ENCODE measurements at regions not wholly inside any gene's neighbourhood (a gene's known extent, or its start where the extent isn't known, plus 50 kb on each side); places are given as distances from the start of the nearest gene placed in this dataset.

DNA sequence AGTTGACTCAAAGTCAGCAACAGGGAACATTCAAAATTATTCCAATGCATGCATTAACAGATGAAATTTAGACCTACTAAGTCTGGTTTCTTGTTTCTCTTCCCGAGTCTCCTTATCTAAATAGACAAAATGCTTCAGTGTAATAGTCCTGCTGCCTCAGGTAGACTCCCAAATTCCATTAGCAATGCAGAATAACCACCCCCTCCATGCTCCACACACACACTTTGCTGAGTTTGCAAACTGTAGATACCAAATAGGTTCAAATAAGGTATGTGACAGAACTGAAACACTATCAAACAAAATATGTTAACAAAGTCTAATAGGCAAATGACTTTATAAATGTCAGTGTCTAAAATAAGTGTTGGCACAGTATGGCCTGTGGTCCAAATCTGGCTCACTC, 451.1 kb upstream of the SOX5 start:
- Mint-ChIP-seq H3K4me1 (no peaks in the 10 kb centered on the region), H3K4me3 (no peak overlapping the region), H3K27me3 (peaks cover 1% of the 10 kb centered on the region), H3K27ac (no peak overlapping the region), H3K36me3 (ENCODE audit: low read depth) (no peaks in the 10 kb centered on the region), H3K9me3 (ENCODE audit: low read depth) (no peaks in the 10 kb centered on the region)
- intact Hi-C loops (cut with DNase I, micrococcal nuclease) = no loop called here
- no peak for DNase-seq
- ChIA-PET POLR2A (no interaction called here), CTCF (no interaction called here)
- ATAC-seq = no peak

DNA sequence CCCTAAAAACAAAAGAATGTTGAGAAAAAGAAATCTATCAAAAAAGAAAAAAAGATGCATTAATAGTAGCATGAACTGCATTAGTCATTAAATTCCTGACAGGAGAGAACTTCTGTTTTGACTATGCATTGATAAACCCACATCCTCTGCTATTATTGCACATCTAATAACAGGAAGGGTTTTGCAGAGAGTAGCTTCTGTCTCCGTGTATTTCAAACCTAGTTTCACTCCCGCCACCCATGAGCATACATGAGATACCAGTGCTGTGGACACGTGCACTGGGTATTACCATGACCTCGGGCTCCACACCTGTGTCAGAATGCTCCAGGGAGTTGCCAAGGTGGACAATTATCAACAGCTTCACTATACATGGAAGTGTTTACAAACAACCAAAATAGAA, 449.1 kb upstream of the SOX5 start:
- POLR2A ChIA-PET = no interaction called here
- no peaks in the 10 kb centered on the region for H3K9me3 Mint-ChIP-seq (ENCODE audit: low read depth)
- intact Hi-C loops (cut with DNase I, micrococcal nuclease) = no loop called here
- H3K4me1 Mint-ChIP-seq = no peaks in the 10 kb centered on the region
- DNase-seq (no peak), ATAC-seq (no peak)
- H3K27ac Mint-ChIP-seq = no peak overlapping the region
- H3K4me3 Mint-ChIP-seq = no peak overlapping the region
- H3K36me3 Mint-ChIP-seq (ENCODE audit: low read depth) = no peaks in the 10 kb centered on the region
- CTCF ChIA-PET = interaction anchor here (0.5 kb wide), 1 partner anchor 759 kb away, joined by 5 read pairs; no protein-coding TSS in a partner anchor
- H3K27me3 Mint-ChIP-seq = no peaks in the 10 kb centered on the region

DNA sequence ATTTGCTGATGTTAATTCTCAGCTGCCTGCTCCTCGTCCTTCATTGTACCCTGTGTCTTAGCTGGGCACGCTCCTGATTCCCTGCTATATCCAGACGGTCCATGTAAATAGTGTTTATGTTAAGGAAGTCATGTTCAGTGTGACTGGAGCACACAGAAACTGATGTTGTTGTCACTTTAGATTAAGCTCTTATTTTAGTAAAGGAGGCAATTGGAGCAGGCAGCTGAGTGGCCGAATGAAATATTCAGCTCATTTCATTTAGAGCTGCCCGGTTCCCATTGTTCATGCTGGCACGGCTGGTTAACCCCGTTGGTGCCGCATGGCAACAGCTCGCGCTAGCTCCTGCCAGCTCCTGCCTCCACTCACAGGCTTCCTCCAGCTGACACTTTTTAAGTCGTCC, 446.8 kb upstream of the SOX5 start:
- no peaks in the 10 kb centered on the region for H3K36me3 Mint-ChIP-seq (ENCODE audit: low read depth)
- no peak for ATAC-seq
- ChIA-PET POLR2A (no interaction called here), CTCF (no interaction called here)
- no peaks in the 10 kb centered on the region for H3K4me1 Mint-ChIP-seq
- intact Hi-C loops (cut with DNase I, micrococcal nuclease) = no loop called here
- no peak overlapping the region for H3K27ac Mint-ChIP-seq
- DNase-seq = no peak
- no peak overlapping the region for H3K4me3 Mint-ChIP-seq
- H3K27me3 Mint-ChIP-seq = peaks cover 3% of the 10 kb centered on the region
- peaks cover 6% of the 10 kb centered on the region for H3K9me3 Mint-ChIP-seq (ENCODE audit: low read depth)

DNA sequence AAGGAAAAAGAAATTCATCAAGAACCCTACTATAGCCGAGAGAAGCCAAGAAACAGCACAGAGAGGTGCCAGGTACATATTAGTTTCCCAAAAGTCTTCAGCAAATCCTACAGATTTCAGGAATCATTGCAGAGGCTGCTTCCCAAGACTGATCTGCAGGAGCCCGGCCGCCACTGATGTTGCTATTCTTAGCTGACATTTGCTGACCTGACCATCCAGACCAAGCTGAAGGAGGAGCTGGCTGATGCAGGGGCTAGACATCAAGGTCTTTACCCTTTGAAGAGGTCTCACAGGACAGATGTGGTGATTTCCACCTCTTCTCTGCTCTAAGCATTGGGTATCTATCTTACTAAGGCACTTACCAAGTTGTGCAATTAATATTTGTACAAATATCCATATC, 444.8 kb upstream of the SOX5 start:
- Mint-ChIP-seq H3K9me3 (ENCODE audit: low read depth) (peaks cover 11% of the 10 kb centered on the region), H3K27ac (no peak overlapping the region), H3K4me1 (no peaks in the 10 kb centered on the region), H3K27me3 (peaks cover 3% of the 10 kb centered on the region), H3K36me3 (ENCODE audit: low read depth) (no peaks in the 10 kb centered on the region), H3K4me3 (no peak overlapping the region)
- ChIA-PET CTCF (no interaction called here), POLR2A (no interaction called here)
- intact Hi-C loops (cut with DNase I, micrococcal nuclease) = no loop called here
- DNase-seq (no peak), ATAC-seq (no peak)

DNA sequence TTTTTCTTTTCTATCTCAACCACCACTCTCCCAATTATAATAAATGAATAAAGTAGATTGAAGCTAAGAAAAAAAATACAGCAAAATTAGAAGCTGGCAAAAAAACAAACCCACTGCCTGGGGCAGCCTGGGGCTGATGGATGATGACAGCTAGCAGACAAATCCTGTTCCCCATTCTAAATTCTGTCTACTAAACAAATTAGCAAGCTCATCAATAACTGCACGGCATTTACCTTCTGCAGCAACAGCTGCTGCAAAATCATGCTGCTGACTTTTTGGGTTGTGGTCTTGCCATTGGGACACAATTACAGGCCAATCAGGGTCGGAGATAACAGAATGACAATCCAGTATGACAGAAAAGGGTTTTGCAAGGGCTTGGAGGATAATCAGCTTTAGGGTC, 443.6 kb upstream of the SOX5 start:
- ATAC-seq (no peak), DNase-seq (no peak)
- H3K27me3 Mint-ChIP-seq = peaks cover 3% of the 10 kb centered on the region
- no peaks in the 10 kb centered on the region for H3K36me3 Mint-ChIP-seq (ENCODE audit: low read depth)
- no peak overlapping the region for H3K27ac Mint-ChIP-seq
- ChIA-PET CTCF (no interaction called here), POLR2A (no interaction called here)
- intact Hi-C loops (cut with DNase I, micrococcal nuclease) = no loop called here
- no peak overlapping the region for H3K4me3 Mint-ChIP-seq
- peaks cover 12% of the 10 kb centered on the region for H3K9me3 Mint-ChIP-seq (ENCODE audit: low read depth)
- no peaks in the 10 kb centered on the region for H3K4me1 Mint-ChIP-seq

DNA sequence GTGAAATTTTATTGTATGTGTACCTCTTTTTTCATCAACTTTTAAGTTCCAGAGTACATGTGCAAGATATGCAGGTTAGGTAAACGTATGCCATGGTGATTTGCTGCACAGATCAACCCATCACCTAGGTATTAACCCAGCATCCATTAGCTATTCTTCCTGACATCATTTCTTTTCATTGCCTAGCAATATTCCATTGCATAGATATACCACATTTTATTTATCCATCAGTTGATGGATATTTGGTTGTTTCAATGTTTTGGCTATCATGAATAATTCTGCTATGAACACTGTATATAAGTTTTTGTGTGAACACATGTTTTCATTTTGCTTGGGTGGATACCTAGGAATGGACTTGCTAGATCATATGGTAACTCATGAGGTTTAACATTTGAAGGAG, 439.9 kb upstream of the SOX5 start:
- ATAC-seq (no peak), DNase-seq (no peak)
- Mint-ChIP-seq H3K36me3 (ENCODE audit: low read depth) (no peaks in the 10 kb centered on the region), H3K4me3 (no peak overlapping the region), H3K9me3 (ENCODE audit: low read depth) (peaks cover 12% of the 10 kb centered on the region), H3K4me1 (no peaks in the 10 kb centered on the region), H3K27ac (no peak overlapping the region), H3K27me3 (peaks cover 3% of the 10 kb centered on the region)
- CTCF ChIA-PET = interaction anchor here (0.7 kb wide), 1 partner anchor 13 kb away, joined by 3 read pairs; no protein-coding TSS in a partner anchor
- intact Hi-C loops (cut with DNase I, micrococcal nuclease) = no loop called here
- POLR2A ChIA-PET = no interaction called here

DNA sequence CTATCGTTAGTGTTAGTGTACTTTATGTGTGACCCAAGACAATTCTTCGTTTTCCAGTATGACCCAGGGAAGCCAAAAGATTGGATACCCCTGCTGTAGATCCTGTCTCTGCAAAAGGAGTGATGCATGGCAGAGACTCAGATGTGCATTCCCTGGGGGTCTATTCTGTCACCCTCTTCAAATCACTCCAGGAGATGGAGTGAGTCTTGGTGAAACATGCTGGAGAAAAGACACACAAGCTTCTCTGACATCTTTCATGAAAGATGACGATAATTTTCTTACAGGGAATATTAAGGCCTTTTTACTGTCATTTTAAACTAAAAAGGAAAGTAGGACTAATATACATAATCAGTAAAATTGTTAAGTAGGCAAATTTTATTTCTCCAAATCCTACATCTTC, 437.9 kb upstream of the SOX5 start:
- CTCF ChIA-PET = no interaction called here
- POLR2A ChIA-PET = no interaction called here

DNA sequence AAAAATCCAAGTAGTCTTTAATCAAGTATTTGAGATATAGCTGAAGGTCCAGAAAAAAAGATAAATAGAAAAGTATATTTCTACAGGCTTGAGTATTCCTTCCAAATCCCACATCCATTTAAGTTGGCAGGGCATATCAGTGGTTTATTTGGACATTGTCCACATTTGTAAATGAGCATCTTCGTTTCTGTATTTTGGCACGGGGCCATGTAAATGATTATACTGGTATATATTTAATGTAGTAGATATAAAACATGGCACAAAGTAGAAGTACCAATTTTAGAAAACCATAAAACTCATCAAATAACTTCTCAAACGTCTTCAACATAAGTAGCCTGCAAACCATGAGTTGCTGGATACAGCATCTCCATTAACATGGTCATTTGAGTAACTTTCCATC, 437.4 kb upstream of the SOX5 start:
- Mint-ChIP-seq H3K36me3 (ENCODE audit: low read depth) (no peaks in the 10 kb centered on the region), H3K4me3 (no peak overlapping the region), H3K4me1 (no peaks in the 10 kb centered on the region), H3K27ac (no peak overlapping the region), H3K27me3 (no peaks in the 10 kb centered on the region), H3K9me3 (ENCODE audit: low read depth) (peaks cover 12% of the 10 kb centered on the region)
- ChIA-PET POLR2A (no interaction called here), CTCF (no interaction called here)
- ATAC-seq = no peak
- intact Hi-C loops (cut with DNase I, micrococcal nuclease) = no loop called here
- DNase-seq = no peak

More for the DNA sequence above, 437.9 kb upstream of the SOX5 start:
- H3K36me3 Mint-ChIP-seq (ENCODE audit: low read depth) = no peaks in the 10 kb centered on the region
- intact Hi-C loops (cut with DNase I, micrococcal nuclease) = no loop called here
- no peak overlapping the region for H3K4me3 Mint-ChIP-seq
- peaks cover 12% of the 10 kb centered on the region for H3K9me3 Mint-ChIP-seq (ENCODE audit: low read depth)
- DNase-seq = no peak
- no peaks in the 10 kb centered on the region for H3K4me1 Mint-ChIP-seq
- peaks cover 3% of the 10 kb centered on the region for H3K27me3 Mint-ChIP-seq
- H3K27ac Mint-ChIP-seq = no peak overlapping the region
- no peak for ATAC-seq

DNA sequence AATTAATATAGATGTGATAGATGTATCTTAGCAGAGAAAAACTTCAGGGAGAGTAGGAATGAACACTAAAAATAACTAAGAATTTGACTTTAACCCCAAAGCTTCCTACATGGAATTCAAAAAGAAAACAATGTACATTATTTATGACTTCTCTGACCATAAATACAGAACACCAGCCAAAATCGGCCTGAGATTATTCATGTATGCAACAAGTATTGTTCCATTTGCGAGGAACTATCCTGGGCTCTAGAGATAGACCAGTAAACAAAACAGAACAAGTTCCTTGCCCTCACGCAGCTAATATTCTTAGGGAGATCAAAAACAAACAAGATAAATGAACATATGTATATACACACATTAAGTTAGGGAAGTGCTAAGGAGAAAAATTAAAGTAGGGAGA, 432.3 kb upstream of the SOX5 start:
- intact Hi-C loops (cut with DNase I, micrococcal nuclease) = no loop called here
- Mint-ChIP-seq H3K4me1 (no peaks in the 10 kb centered on the region), H3K4me3 (no peak overlapping the region), H3K27me3 (no peaks in the 10 kb centered on the region), H3K9me3 (ENCODE audit: low read depth) (peaks cover 4% of the 10 kb centered on the region), H3K36me3 (ENCODE audit: low read depth) (no peaks in the 10 kb centered on the region), H3K27ac (no peak overlapping the region)
- POLR2A ChIA-PET = no interaction called here
- ATAC-seq (no peak), DNase-seq (no peak)
- CTCF ChIA-PET = no interaction called here

DNA sequence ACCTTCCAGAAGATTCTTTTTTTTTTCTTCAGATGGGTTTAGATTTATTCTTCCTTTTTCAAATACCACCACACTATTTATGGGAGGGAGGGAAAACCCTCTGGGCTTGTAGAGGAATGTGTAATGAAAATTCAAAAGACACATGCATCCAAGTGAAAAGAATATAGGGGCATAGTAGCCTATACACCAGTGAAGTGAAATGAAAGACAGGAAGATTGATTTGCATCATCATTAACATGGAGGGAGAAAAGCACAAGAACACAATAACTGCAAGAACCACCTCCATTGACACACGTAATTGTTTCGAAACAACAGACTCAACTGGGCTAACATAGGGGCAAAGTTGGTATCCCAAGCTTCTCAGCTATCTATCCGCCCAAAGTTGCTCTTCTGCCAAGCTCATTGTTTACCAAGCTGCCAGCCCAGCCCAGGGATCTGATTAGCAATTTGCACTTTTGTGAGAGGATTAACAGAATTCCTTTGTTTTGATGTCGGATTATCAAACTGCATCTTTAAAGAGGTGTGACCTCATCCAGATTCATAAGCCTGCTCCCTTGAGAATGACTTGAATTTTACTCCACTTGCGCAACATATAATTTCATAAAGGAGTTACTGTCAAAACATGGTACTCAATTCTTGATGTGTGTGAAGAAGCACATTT, 430.5 kb upstream of the SOX5 start:
- ChIA-PET CTCF (no interaction called here), POLR2A (no interaction called here)
- DNase-seq (no peak), ATAC-seq (no peak)
- H3K9me3 Mint-ChIP-seq (ENCODE audit: low read depth) = peaks cover 4% of the 10 kb centered on the region
- intact Hi-C loops (cut with DNase I, micrococcal nuclease) = no loop called here
- no peaks in the 10 kb centered on the region for H3K27me3 Mint-ChIP-seq
- no peak overlapping the region for H3K4me3 Mint-ChIP-seq
- no peaks in the 10 kb centered on the region for H3K4me1 Mint-ChIP-seq
- H3K27ac Mint-ChIP-seq = no peak overlapping the region
- no peaks in the 10 kb centered on the region for H3K36me3 Mint-ChIP-seq (ENCODE audit: low read depth)

DNA sequence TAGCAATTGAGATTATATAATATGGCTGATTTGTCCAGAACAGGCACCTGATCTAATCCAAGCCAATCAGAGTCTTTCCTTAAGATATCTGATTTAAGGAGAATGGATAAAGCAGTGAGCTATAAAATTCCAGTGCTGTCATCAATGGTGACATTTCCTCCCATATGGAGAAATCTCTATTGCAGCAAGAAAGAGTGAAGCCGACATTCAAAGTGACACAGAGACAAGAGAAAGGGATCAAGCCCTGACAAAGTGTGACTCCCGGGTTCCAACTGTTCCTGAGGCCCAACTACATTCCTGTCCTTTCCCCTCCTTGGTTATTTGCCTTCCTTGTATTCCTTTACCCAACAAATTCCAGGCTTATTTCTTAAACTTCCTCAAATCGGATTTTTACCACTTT, 430.0 kb upstream of the SOX5 start:
- no peaks in the 10 kb centered on the region for H3K27me3 Mint-ChIP-seq
- CTCF ChIA-PET = interaction anchor here (0.7 kb wide), 1 partner anchor 1393 kb away, joined by 3 read pairs; no protein-coding TSS in a partner anchor
- POLR2A ChIA-PET = no interaction called here
- no peak overlapping the region for H3K4me3 Mint-ChIP-seq
- ATAC-seq (no peak), DNase-seq (no peak)
- H3K36me3 Mint-ChIP-seq (ENCODE audit: low read depth) = no peaks in the 10 kb centered on the region
- intact Hi-C loops (cut with DNase I, micrococcal nuclease) = no loop called here
- no peaks in the 10 kb centered on the region for H3K4me1 Mint-ChIP-seq
- H3K9me3 Mint-ChIP-seq (ENCODE audit: low read depth) = peaks cover 4% of the 10 kb centered on the region
- H3K27ac Mint-ChIP-seq = no peak overlapping the region

DNA sequence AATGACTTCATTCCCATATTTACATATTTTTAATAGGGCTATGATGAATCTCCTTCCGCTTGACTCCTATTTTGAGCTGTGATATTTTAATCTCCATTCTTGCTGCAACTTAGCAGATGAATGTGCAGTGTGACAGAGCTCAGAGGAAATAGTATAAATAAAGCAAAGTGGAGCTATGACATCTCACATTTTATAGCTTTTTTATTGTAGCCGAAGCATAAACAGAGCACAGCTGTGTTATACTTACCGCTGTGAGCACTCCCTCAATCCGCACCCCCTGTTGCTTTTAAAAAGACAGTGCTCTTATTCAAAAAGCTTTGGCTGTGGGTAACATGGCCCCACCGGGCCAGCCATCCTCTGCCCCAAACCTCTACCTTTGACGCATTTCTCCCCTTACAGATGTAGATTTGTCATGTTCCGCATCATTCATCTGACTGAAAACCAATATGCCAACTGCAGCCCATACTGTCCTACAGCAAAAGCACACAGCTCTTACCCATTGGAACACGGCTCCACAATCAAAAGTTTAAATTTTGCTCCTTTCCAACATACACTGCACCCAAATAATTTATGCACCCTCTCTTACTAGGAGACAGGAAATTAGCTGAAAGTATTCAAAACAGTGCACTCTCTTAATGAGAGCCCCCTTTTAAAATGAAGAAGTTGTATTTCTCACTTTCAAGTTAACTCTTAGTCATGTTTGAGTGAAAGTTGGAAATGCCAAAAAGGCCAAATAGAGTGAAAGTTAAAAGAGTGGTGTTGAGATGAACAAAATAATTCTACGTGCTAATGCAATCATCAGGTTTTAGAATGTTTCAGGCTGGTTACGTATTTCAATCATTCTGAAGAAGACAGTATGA, 429.3 kb upstream of the SOX5 start:
- H3K36me3 Mint-ChIP-seq (ENCODE audit: low read depth) = no peaks in the 10 kb centered on the region
- CTCF ChIA-PET = interaction anchor here (0.7 kb wide), 1 partner anchor 1393 kb away, joined by 3 read pairs; no protein-coding TSS in a partner anchor

More for the DNA sequence above, 429.3 kb upstream of the SOX5 start:
- ATAC-seq (no peak), DNase-seq (no peak)
- no peaks in the 10 kb centered on the region for H3K27me3 Mint-ChIP-seq
- no peak overlapping the region for H3K27ac Mint-ChIP-seq
- intact Hi-C loops (cut with DNase I, micrococcal nuclease) = no loop called here
- H3K4me1 Mint-ChIP-seq = no peaks in the 10 kb centered on the region
- peaks cover 4% of the 10 kb centered on the region for H3K9me3 Mint-ChIP-seq (ENCODE audit: low read depth)
- POLR2A ChIA-PET = no interaction called here
- H3K4me3 Mint-ChIP-seq = no peak overlapping the region
